ENCODE measurements at regions not wholly inside any gene's neighbourhood (a gene's known extent, or its start where the extent isn't known, plus 50 kb on each side); places are given as distances from the start of the nearest gene placed in this dataset.

DNA sequence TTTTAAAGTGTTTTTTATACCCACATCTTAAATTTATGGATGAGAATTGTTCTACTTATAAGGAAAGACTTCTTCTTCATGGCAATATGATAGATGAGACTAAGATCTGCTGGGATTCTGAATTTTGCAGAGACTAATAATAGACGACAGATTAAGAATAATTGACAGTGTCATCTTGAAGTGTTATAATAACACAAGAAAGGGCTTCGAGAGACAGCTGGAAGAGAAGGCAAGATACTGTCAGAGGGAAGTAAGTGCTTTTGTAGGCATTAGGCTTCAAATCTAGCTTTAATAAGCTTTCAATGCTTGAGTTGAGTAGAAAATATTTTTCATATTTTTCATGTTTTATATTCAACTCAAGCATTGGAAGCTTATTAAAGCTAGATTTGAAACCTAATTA lies 797.6 kb upstream of the PABPC4L start:
- TF ChIP-seq, protein P1, sequence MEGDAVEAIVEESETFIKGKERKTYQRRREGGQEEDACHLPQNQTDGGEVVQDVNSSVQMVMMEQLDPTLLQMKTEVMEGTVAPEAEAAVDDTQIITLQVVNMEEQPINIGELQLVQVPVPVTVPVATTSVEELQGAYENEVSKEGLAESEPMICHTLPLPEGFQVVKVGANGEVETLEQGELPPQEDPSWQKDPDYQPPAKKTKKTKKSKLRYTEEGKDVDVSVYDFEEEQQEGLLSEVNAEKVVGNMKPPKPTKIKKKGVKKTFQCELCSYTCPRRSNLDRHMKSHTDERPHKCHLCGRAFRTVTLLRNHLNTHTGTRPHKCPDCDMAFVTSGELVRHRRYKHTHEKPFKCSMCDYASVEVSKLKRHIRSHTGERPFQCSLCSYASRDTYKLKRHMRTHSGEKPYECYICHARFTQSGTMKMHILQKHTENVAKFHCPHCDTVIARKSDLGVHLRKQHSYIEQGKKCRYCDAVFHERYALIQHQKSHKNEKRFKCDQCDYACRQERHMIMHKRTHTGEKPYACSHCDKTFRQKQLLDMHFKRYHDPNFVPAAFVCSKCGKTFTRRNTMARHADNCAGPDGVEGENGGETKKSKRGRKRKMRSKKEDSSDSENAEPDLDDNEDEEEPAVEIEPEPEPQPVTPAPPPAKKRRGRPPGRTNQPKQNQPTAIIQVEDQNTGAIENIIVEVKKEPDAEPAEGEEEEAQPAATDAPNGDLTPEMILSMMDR (IDR thresholded peaks at IDR 0.05): no peak
- no peak for TF ChIP-seq POLR2A (IDR thresholded peaks at IDR 0.05)

Measured in thyroid gland (tissue), 4 donors.